ENCODE measurements at regions not wholly inside any gene's neighbourhood (a gene's known extent, or its start where the extent isn't known, plus 50 kb on each side); places are given as distances from the start of the nearest gene placed in this dataset.

DNA sequence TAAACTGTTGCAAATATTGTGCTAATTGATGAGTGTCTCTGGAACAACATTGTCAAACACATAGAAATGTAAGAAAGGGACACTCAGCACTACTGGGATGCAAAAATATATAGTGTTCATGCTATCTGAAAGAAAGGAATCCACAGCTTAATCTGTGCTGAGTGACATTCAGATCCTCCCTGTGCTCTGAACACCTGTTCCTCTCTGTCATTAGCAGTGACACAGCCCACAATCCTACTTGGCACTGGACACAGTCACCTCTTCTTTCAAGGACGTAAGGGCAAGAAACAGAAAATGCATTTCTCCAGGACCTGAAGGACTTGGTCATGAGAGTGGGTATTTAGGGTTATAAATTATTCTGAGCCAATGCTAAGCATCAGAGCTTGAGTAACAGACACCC, 121.4 kb upstream of the SV2C start:
- TF ChIP-seq, protein P1, sequence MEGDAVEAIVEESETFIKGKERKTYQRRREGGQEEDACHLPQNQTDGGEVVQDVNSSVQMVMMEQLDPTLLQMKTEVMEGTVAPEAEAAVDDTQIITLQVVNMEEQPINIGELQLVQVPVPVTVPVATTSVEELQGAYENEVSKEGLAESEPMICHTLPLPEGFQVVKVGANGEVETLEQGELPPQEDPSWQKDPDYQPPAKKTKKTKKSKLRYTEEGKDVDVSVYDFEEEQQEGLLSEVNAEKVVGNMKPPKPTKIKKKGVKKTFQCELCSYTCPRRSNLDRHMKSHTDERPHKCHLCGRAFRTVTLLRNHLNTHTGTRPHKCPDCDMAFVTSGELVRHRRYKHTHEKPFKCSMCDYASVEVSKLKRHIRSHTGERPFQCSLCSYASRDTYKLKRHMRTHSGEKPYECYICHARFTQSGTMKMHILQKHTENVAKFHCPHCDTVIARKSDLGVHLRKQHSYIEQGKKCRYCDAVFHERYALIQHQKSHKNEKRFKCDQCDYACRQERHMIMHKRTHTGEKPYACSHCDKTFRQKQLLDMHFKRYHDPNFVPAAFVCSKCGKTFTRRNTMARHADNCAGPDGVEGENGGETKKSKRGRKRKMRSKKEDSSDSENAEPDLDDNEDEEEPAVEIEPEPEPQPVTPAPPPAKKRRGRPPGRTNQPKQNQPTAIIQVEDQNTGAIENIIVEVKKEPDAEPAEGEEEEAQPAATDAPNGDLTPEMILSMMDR (IDR thresholded peaks at IDR 0.05; ENCODE audit: insufficient read depth, low read length), result no peak
- TF ChIP-seq SPI1 (IDR thresholded peaks at IDR 0.05; ENCODE audit: borderline replicate concordance, low read depth) (no peak), GABPA (IDR thresholded peaks at IDR 0.05; ENCODE audit: low read depth) (no peak), POLR2AphosphoS5 (IDR thresholded peaks at IDR 0.05; ENCODE audit: low read depth) (no peak)
- TF ChIP-seq, protein P2, sequence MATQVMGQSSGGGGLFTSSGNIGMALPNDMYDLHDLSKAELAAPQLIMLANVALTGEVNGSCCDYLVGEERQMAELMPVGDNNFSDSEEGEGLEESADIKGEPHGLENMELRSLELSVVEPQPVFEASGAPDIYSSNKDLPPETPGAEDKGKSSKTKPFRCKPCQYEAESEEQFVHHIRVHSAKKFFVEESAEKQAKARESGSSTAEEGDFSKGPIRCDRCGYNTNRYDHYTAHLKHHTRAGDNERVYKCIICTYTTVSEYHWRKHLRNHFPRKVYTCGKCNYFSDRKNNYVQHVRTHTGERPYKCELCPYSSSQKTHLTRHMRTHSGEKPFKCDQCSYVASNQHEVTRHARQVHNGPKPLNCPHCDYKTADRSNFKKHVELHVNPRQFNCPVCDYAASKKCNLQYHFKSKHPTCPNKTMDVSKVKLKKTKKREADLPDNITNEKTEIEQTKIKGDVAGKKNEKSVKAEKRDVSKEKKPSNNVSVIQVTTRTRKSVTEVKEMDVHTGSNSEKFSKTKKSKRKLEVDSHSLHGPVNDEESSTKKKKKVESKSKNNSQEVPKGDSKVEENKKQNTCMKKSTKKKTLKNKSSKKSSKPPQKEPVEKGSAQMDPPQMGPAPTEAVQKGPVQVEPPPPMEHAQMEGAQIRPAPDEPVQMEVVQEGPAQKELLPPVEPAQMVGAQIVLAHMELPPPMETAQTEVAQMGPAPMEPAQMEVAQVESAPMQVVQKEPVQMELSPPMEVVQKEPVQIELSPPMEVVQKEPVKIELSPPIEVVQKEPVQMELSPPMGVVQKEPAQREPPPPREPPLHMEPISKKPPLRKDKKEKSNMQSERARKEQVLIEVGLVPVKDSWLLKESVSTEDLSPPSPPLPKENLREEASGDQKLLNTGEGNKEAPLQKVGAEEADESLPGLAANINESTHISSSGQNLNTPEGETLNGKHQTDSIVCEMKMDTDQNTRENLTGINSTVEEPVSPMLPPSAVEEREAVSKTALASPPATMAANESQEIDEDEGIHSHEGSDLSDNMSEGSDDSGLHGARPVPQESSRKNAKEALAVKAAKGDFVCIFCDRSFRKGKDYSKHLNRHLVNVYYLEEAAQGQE (IDR thresholded peaks at IDR 0.05; ENCODE audit: insufficient replicate concordance, low read depth), result no peak
- DNase-seq (ENCODE audit: low read depth in 1 of 2, low spot score in 1 of 2), result no peak
- no peak overlapping the region for H3K4me3 ChIP-seq (replicated peaks; ENCODE audit: insufficient read depth, low read length)
- H3K27ac ChIP-seq (replicated peaks), result no peak overlapping the region
- H3K27me3 ChIP-seq (ENCODE audit: insufficient read depth, poor library complexity, severe bottlenecking), result no peaks in the 10 kb centered on the region

GRCh38 chr5:75960129-75960528, 123.1 kb upstream of the SV2C start:
- TF ChIP-seq, protein P2 (IDR thresholded peaks at IDR 0.05; ENCODE audit: insufficient replicate concordance, low read depth), result no peak
- H3K27me3 ChIP-seq (ENCODE audit: insufficient read depth, poor library complexity, severe bottlenecking), result no peaks in the 10 kb centered on the region
- H3K4me3 ChIP-seq (replicated peaks; ENCODE audit: insufficient read depth, low read length), result no peak overlapping the region
- no peak overlapping the region for H3K27ac ChIP-seq (replicated peaks)
- DNase-seq (ENCODE audit: low read depth in 1 of 2, low spot score in 1 of 2), result no peak

GRCh38 chr5:75952963-75953362, 130.2 kb upstream of the SV2C start:
- Histone ChIP-seq H3K4me3 (replicated peaks; ENCODE audit: insufficient read depth, low read length) (no peak overlapping the region), H3K27me3 (ENCODE audit: insufficient read depth, poor library complexity, severe bottlenecking) (no peaks in the 10 kb centered on the region), H3K27ac (replicated peaks) (no peak overlapping the region)
- DNase-seq (ENCODE audit: low read depth in 1 of 2, low spot score in 1 of 2), result no peak
- TF ChIP-seq GABPA (IDR thresholded peaks at IDR 0.05; ENCODE audit: low read depth), result no peak
- no peak for TF ChIP-seq SPI1 (IDR thresholded peaks at IDR 0.05; ENCODE audit: borderline replicate concordance, low read depth)
- no peak for TF ChIP-seq POLR2AphosphoS5 (IDR thresholded peaks at IDR 0.05; ENCODE audit: low read depth)
- TF ChIP-seq, protein P2 (IDR thresholded peaks at IDR 0.05; ENCODE audit: insufficient replicate concordance, low read depth), result no peak
- TF ChIP-seq, protein P1 (IDR thresholded peaks at IDR 0.05; ENCODE audit: insufficient read depth, low read length), result no peak

DNA sequence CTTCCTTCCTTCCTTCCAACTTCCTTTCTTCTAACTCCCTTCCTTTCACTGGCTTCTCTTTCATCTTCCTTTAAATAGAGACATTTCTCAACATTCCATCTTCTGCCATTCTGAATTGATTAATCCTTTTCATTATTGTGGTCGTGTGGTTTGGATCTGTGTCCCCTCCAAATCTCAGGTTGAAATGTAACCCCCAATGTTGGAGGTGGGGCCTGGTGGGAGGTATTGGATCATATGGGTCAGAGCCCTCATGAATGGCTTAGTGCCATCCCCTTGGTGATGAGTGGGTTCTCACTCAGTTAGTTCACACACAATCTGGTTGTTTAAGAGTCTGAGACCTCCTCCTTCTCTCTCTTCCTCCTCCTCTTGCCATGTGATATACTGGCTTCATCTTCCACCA, 130.9 kb upstream of the SV2C start:
- Histone ChIP-seq H3K27me3 (ENCODE audit: insufficient read depth, poor library complexity, severe bottlenecking) (no peaks in the 10 kb centered on the region), H3K4me3 (replicated peaks; ENCODE audit: insufficient read depth, low read length) (no peak overlapping the region), H3K27ac (replicated peaks) (no peak overlapping the region)
- TF ChIP-seq, protein P1 (IDR thresholded peaks at IDR 0.05; ENCODE audit: insufficient read depth, low read length), result no peak
- no peak for TF ChIP-seq GABPA (IDR thresholded peaks at IDR 0.05; ENCODE audit: low read depth)
- no peak for TF ChIP-seq POLR2AphosphoS5 (IDR thresholded peaks at IDR 0.05; ENCODE audit: low read depth)
- TF ChIP-seq, protein P2 (IDR thresholded peaks at IDR 0.05; ENCODE audit: insufficient replicate concordance, low read depth), result no peak
- no peak for TF ChIP-seq SPI1 (IDR thresholded peaks at IDR 0.05; ENCODE audit: borderline replicate concordance, low read depth)
- no peak for DNase-seq (ENCODE audit: low read depth in 1 of 2, low spot score in 1 of 2)

Data from HL-60 (cell line).